Mucosa of stomach (tissue), 1 donor: ENCODE measurements at regions not wholly inside any gene's neighbourhood (a gene's known extent, or its start where the extent isn't known, plus 50 kb on each side); places are given as distances from the start of the nearest gene placed in this dataset.
A peak's percentile ranks its signal among the peaks of the same experiment; 100 is the strongest.
"Not testable (repeated sequence)": the region's sequence is repeated elsewhere in the genome, so short reads cannot be mapped to it uniquely, and the experiment has no call there.

Experiments used
- H3K27me3 ChIP-seq: one replicate; pipeline ENCODE4 v1.7.0; 2013; ENCODE audit warnings: mild to moderate bottlenecking, low read length; ENCODE audit not compliant: control insufficient read depth, insufficient read depth
- H3K36me3 ChIP-seq: one replicate; pipeline ENCODE4 v1.7.0; 2013; ENCODE audit warnings: low read length; ENCODE audit not compliant: control insufficient read depth, insufficient read depth
- H3K4me1 ChIP-seq: one replicate; pipeline ENCODE4 v1.7.0; 2013; ENCODE audit warnings: mild to moderate bottlenecking, low read length; ENCODE audit not compliant: control insufficient read depth, insufficient read depth
- H3K4me3 ChIP-seq: one replicate; pipeline ENCODE4 v1.7.0; 2013; ENCODE audit warnings: low read length
- H3K9ac ChIP-seq: one replicate; pipeline ENCODE4 v1.7.0; 2013; ENCODE audit warnings: mild to moderate bottlenecking, low read length, moderate library complexity
- H3K9me3 ChIP-seq: one replicate; pipeline ENCODE4 v1.7.0; 2013; ENCODE audit warnings: mild to moderate bottlenecking, low read length, moderate library complexity; ENCODE audit not compliant: control insufficient read depth
- donor health status: Pancreatic carcinoma.

DNA sequence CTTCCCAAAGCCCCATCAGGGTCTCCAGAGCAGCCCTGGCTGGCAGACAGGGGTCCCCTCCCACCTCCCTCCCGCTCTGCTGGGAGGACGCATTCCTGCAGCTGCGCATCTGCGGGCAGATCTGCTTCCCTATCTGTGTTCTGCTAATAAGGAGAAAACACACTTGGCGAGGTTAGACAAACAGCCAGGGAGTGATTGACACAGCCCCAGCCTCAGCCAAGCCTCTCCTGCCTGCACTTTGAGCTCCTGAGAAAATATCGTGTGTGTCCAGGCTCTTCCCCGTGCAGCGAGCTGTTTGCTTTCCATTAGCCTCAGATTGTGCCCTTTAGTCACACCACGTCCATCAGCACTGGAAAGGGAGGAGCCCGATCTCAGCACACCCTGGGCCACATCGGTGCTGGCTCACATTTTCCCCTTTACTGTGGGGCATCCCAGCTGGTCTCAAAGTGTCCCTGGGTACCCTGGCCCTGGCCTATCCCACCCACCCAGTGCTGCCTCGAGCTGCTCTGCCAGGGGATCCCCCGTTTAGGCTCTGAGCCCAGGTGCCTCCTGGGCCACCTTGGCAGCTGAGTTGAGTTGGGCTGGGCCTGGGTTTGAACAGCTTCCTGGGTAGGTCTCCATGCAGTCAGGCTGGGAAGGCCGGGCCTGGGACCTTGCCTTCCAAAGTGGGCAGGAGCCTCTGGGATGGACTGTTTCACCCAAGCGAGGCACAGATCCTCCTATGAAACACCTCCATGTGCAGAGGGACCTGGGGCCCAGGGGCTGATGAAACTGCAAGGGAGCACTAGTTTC lies 61.1 kb downstream of the BARX1 start:
- no peaks in the 10 kb centered on the region for H3K27me3 ChIP-seq
- H3K9ac ChIP-seq: no peak overlapping the region
- peaks cover 50% of the 10 kb centered on the region for H3K4me1 ChIP-seq
- peak overlapping the region; percentile 28 for H3K4me3 ChIP-seq
- H3K36me3 ChIP-seq: no peaks in the 10 kb centered on the region
- H3K9me3 ChIP-seq: peaks cover 7% of the 10 kb centered on the region

DNA sequence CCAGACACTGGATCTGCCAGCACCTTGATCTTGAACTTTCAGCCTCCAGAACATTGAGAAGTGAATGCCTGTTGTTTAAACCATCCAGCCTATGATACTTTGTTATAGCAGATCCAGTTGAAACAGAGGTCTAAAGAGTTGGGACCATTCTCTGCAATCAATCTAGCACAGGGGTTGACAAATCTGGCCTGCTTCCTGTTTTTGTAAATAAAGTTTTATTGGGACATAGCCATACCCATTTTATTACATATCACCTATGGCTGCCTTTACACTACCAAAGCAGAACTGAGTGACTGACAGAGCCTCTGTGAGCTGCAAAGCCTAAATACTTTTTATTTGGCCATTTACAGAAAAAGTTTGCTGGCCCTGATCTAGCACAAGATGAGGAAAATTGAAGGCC lies 62.0 kb downstream of the BARX1 start:
- no peak overlapping the region for H3K4me3 ChIP-seq
- peaks cover 50% of the 10 kb centered on the region for H3K4me1 ChIP-seq
- no peaks in the 10 kb centered on the region for H3K36me3 ChIP-seq
- H3K9ac ChIP-seq: no peak overlapping the region
- no peaks in the 10 kb centered on the region for H3K27me3 ChIP-seq
- H3K9me3 ChIP-seq: peaks cover 7% of the 10 kb centered on the region

GRCh38 chr9:93892748-93893147 lies 62.4 kb downstream of the BARX1 start:
- no peak overlapping the region for H3K4me3 ChIP-seq
- no peaks in the 10 kb centered on the region for H3K36me3 ChIP-seq
- peaks cover 7% of the 10 kb centered on the region for H3K9me3 ChIP-seq
- peaks cover 50% of the 10 kb centered on the region for H3K4me1 ChIP-seq
- no peak overlapping the region for H3K9ac ChIP-seq
- no peaks in the 10 kb centered on the region for H3K27me3 ChIP-seq

GRCh38 chr9:93891549-93892310 lies 63.4 kb downstream of the BARX1 start:
- H3K9me3 ChIP-seq: peaks cover 7% of the 10 kb centered on the region
- no peaks in the 10 kb centered on the region for H3K27me3 ChIP-seq
- no peak overlapping the region for H3K4me3 ChIP-seq
- H3K9ac ChIP-seq: no peak overlapping the region
- H3K36me3 ChIP-seq: no peaks in the 10 kb centered on the region
- H3K4me1 ChIP-seq: peaks cover 47% of the 10 kb centered on the region

DNA sequence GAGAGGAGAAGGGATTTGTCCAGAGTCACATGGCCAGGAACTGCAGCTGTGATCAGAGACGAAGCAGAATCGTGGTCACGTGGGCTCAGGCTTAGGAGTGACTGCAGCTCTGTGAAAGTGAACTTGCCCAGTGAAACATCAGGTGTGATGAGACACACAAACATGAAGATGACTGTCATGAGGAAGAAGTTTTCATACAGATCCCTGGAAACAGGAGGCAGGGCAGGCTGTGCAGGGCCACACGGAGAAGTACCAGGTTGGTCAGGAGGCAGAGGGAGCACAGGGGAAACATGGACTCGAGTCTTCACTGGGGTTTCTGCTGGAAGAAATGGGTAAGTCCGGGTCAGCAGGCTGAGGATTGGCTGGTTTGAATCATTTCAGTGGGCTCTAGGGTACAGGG lies 64.1 kb downstream of the BARX1 start:
- no peak overlapping the region for H3K4me3 ChIP-seq
- H3K4me1 ChIP-seq: peaks cover 47% of the 10 kb centered on the region
- no peaks in the 10 kb centered on the region for H3K27me3 ChIP-seq
- peaks cover 7% of the 10 kb centered on the region for H3K9me3 ChIP-seq
- no peak overlapping the region for H3K9ac ChIP-seq
- H3K36me3 ChIP-seq: no peaks in the 10 kb centered on the region

- H3K9ac ChIP-seq: no peak overlapping the region
- no peaks in the 10 kb centered on the region for H3K27me3 ChIP-seq
- H3K4me3 ChIP-seq: no peak overlapping the region
- peaks cover 45% of the 10 kb centered on the region for H3K4me1 ChIP-seq
- peaks cover 7% of the 10 kb centered on the region for H3K9me3 ChIP-seq
- H3K36me3 ChIP-seq: no peaks in the 10 kb centered on the region
These were observed 64.7 kb downstream of the BARX1 start for GRCh38 chr9:93890436-93890935.

DNA sequence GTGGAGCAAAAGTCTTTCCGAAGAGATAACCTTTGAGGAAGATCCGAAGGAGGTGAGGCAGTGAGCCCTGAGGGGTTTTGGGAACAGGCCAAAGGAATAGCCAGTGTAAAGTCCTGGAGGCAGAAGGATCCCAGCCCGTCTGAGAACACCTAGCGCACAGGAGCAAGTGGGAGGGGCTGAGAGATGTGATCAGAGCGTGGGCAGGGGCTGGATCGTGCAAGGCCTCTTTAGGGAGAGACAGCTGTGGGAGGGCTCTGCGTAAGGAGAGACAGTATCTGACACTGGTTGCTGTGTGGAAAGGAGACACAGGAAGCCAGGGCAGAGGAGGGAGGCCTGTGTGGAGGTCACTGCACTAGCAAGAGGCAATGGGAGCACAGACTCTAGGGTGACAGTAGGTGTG lies 68.2 kb downstream of the BARX1 start:
- H3K27me3 ChIP-seq: no peaks in the 10 kb centered on the region
- peaks cover 13% of the 10 kb centered on the region for H3K4me1 ChIP-seq
- no peaks in the 10 kb centered on the region for H3K36me3 ChIP-seq
- no peak overlapping the region for H3K9ac ChIP-seq
- H3K9me3 ChIP-seq: peaks cover under 1% of the 10 kb centered on the region
- H3K4me3 ChIP-seq: no peak overlapping the region

GRCh38 chr9:93884808-93885207 lies 70.3 kb downstream of the BARX1 start:
- Histone ChIP-seq H3K4me3 (no peak overlapping the region), H3K9me3 (no peaks in the 10 kb centered on the region), H3K4me1 (no peaks in the 10 kb centered on the region), H3K36me3 (no peaks in the 10 kb centered on the region), H3K9ac (no peak overlapping the region), H3K27me3 (no peaks in the 10 kb centered on the region)

DNA sequence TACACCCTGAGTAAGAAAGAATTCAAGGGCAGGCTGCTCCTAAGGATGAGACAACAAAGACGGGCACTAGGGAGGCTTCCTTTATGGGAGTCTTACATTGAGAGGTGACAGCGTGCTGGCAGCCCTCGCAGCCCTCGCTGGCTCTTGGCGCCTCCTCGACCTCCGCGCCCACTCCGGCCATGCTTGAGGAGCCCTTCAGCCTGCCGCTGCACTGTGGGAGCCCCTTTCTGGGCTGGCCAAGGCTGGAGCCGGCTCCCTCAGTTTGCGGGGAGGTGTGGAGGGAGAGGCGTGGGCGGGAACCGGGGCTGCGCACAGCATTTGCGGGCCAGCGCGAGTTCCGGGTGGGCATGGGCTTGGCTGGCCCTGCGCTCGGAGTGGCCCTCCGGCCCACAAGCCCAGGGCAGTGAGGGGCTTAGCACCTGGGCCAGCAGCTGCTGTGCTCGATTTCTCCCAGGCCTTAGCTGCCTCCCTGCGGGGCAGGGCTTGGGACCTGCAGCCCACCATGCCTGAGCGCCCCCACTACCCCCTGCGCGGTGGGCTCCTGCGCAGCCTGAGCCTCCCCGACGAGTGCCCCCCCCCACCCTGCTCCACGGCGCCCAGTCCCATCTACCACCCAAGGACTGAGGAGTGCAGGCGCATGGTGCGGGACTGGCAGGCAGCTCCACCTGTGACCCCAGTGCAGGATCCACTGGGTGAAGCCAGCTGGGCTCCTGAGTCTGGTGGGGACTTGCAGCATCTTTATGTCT lies 75.3 kb downstream of the BARX1 start:
- H3K4me1 ChIP-seq, H3K36me3 ChIP-seq, H3K9ac ChIP-seq, H3K27me3 ChIP-seq, H3K4me3 ChIP-seq, H3K9me3 ChIP-seq: not testable (repeated sequence)

DNA sequence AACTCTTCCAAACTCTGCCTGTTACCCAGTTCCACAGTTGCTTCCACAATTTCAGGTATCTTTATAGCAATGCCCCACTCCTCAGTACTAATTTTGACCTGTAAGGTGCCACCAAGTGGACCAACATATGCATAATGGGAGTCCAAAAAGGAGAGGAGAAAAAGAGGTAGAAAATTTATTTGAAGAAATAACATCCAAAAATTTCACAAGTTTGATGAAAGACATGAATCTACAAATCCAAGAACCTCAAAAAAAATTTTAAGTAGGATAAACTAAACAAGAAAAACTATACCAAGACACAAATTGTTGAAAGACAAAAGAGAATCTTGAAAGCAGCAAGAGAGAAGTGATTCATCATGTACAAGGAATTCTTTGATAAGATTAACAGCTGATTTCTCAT lies 79.8 kb downstream of the BARX1 start:
- Histone ChIP-seq H3K9me3 (peaks cover 7% of the 10 kb centered on the region), H3K4me3 (no peak overlapping the region)

DNA sequence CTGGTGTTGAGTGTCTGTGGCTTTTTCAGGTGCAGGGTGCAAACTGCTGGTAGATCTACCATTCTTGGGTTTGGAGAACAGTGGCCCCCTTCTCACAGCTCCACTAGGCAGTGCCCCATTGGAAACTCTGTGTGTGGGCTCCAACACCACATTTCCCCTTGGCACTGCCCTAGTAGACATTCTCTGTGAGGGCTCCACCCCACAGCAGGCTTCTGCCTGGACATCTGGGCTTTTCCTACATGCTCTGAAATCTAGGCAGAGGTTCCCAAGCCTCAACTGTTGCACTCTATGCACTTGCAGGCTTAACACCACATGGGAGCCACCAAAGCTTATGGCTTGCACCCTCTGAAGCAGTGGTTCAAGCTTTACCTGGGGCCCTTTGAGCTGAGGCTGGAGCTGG lies 80.9 kb downstream of the BARX1 start:
- no peak overlapping the region for H3K4me3 ChIP-seq

More for the DNA sequence above, 79.8 kb downstream of the BARX1 start:
- Histone ChIP-seq H3K27me3 (peaks cover 5% of the 10 kb centered on the region), H3K36me3 (no peaks in the 10 kb centered on the region), H3K4me1 (no peaks in the 10 kb centered on the region), H3K9ac (no peak overlapping the region)

DNA sequence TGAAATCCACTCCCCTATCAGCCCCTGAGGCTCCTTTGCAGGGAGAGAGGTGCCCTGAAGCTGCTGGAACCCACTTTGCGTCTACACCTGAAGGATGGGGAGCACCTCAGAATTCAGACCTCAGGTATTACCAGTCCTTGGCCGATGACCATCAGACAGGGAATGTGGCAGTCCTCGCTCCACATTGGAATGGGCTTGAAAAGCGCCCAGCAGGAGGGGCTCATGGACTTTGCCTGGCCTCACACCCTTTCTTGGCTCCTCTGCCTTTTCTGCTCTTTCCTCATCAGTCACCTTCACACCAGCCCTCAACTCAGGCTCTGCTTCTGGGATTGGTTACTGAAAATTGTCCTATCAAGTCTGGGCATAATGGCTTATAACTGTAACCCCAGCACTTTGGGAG lies 83.9 kb downstream of the BARX1 start:
- H3K36me3 ChIP-seq: no peaks in the 10 kb centered on the region
- H3K9me3 ChIP-seq: peaks cover 7% of the 10 kb centered on the region
- H3K27me3 ChIP-seq: peaks cover 5% of the 10 kb centered on the region
- no peak overlapping the region for H3K4me3 ChIP-seq
- no peaks in the 10 kb centered on the region for H3K4me1 ChIP-seq
- H3K9ac ChIP-seq: no peak overlapping the region

More for the DNA sequence above, 80.9 kb downstream of the BARX1 start:
- Histone ChIP-seq H3K9me3 (peaks cover 7% of the 10 kb centered on the region), H3K4me1 (no peaks in the 10 kb centered on the region), H3K36me3 (no peaks in the 10 kb centered on the region), H3K9ac (no peak overlapping the region), H3K27me3 (peaks cover 5% of the 10 kb centered on the region)
